Naive B cell (primary cell): ENCODE measurements at regions not wholly inside any gene's neighbourhood (a gene's known extent, or its start where the extent isn't known, plus 50 kb on each side); places are given as distances from the start of the nearest gene placed in this dataset.

Experiments
- ATAC-seq, 2 donors: fragments of 150-1000 bp; cut with Tn5 transposase; 2 replicates each; pipeline ENCODE4 v1.10.0; 2021; ENCODE audit warnings: low read depth in 2 of 2, mild to moderate bottlenecking in 2 of 2, moderate library complexity in 2 of 2
- DNase-seq: peaks from one replicate; pipeline ENCODE4 v3.0.0; 2022
- H3K27ac Mint-ChIP-seq, 6 donors: one replicate each; pipeline ENCODE4 v1.8.0; 2020 to 2022; ENCODE audit warnings: mild to moderate bottlenecking in 6 of 6, mixed read lengths in 6 of 6, moderate library complexity in 5 of 6, inconsistent platforms in 2 of 6
- H3K27me3 Mint-ChIP-seq, 3 donors: one replicate each; pipeline ENCODE4 v1.8.0; 2021 to 2022; ENCODE audit warnings: mixed read lengths in 3 of 3, mild to moderate bottlenecking in 1 of 3
- H3K36me3 Mint-ChIP-seq, 2 donors: one replicate each; pipeline ENCODE4 v1.8.0; 2020 to 2022; ENCODE audit warnings: mixed read lengths in 2 of 2, inconsistent platforms in 1 of 2, mild to moderate bottlenecking in 1 of 2
- H3K4me1 Mint-ChIP-seq, 3 donors: one replicate each; pipeline ENCODE4 v1.8.0; 2020 to 2022; ENCODE audit warnings: mixed read lengths in 3 of 3, inconsistent platforms in 1 of 3, mild to moderate bottlenecking in 1 of 3, moderate library complexity in 1 of 3
- H3K4me3 Mint-ChIP-seq, 8 donors: one replicate each; pipeline ENCODE4 v1.8.0; 2020 to 2022; ENCODE audit warnings: mild to moderate bottlenecking in 8 of 8, mixed read lengths in 8 of 8, moderate library complexity in 8 of 8, inconsistent platforms in 2 of 8
- H3K9me3 Mint-ChIP-seq, 7 donors: one replicate each; pipeline ENCODE4 v1.8.0; 2020 to 2022; ENCODE audit warnings: mixed read lengths in 7 of 7, mild to moderate bottlenecking in 5 of 7, inconsistent platforms in 2 of 7, moderate library complexity in 1 of 7

- H3K4me1 Mint-ChIP-seq, result no peaks in the 10 kb centered on the region
- no peaks in the 10 kb centered on the region for H3K27me3 Mint-ChIP-seq
- H3K36me3 Mint-ChIP-seq, result no peaks in the 10 kb centered on the region
- H3K4me3 Mint-ChIP-seq, result no peak overlapping the region
- H3K9me3 Mint-ChIP-seq, result peaks cover 0 to 13% (median 9%) of the 10 kb centered on the region in 7 donors
- no peak for ATAC-seq
- H3K27ac Mint-ChIP-seq, result no peak overlapping the region
- DNase-seq, result no peak
These were observed 789.8 kb downstream of the SLITRK6 start for GRCh38 chr13:85009447-85009846.

- Mint-ChIP-seq H3K27me3 (no peaks in the 10 kb centered on the region), H3K36me3 (no peaks in the 10 kb centered on the region), H3K4me3 (no peak overlapping the region), H3K9me3 (peaks cover 0 to 6% (median 0%) of the 10 kb centered on the region in 7 donors), H3K4me1 (no peaks in the 10 kb centered on the region), H3K27ac (no peak overlapping the region)
- no peak for DNase-seq
- ATAC-seq, result no peak
These were observed 800.0 kb downstream of the SLITRK6 start for GRCh38 chr13:84999252-84999651.

GRCh38 chr13:84998681-84999080 is 800.5 kb downstream of the SLITRK6 start:
- Mint-ChIP-seq H3K9me3 (peaks cover 0 to 6% (median 0%) of the 10 kb centered on the region in 7 donors), H3K4me3 (no peak overlapping the region), H3K27me3 (no peaks in the 10 kb centered on the region), H3K4me1 (no peaks in the 10 kb centered on the region), H3K36me3 (no peaks in the 10 kb centered on the region), H3K27ac (no peak overlapping the region)
- ATAC-seq (no peak), DNase-seq (no peak)

- no peak overlapping the region for H3K4me3 Mint-ChIP-seq
- H3K36me3 Mint-ChIP-seq, result no peaks in the 10 kb centered on the region
- H3K27me3 Mint-ChIP-seq, result no peaks in the 10 kb centered on the region
- ATAC-seq (no peak), DNase-seq (no peak)
- peaks cover 0 to 6% (median 0%) of the 10 kb centered on the region in 7 donors for H3K9me3 Mint-ChIP-seq
- H3K27ac Mint-ChIP-seq, result no peak overlapping the region
- no peaks in the 10 kb centered on the region for H3K4me1 Mint-ChIP-seq
These were observed 801.4 kb downstream of the SLITRK6 start for GRCh38 chr13:84997858-84998257.

- Mint-ChIP-seq H3K27ac (no peak overlapping the region), H3K36me3 (no peaks in the 10 kb centered on the region), H3K4me1 (no peaks in the 10 kb centered on the region), H3K27me3 (no peaks in the 10 kb centered on the region), H3K4me3 (no peak overlapping the region), H3K9me3 (peaks cover 0 to 4% (median 2%) of the 10 kb centered on the region in 7 donors)
- ATAC-seq (no peak), DNase-seq (no peak)
These were observed 804.6 kb downstream of the SLITRK6 start for GRCh38 chr13:84994582-84994981.

- Mint-ChIP-seq H3K4me3 (no peak overlapping the region), H3K27ac (no peak overlapping the region), H3K36me3 (no peaks in the 10 kb centered on the region), H3K27me3 (no peaks in the 10 kb centered on the region), H3K4me1 (peaks cover 0 to 11% (median 8%) of the 10 kb centered on the region in 3 donors), H3K9me3 (peaks cover 0 to 5% (median 0%) of the 10 kb centered on the region in 7 donors)
- DNase-seq (no peak), ATAC-seq (no peak)
These were observed 813.4 kb downstream of the SLITRK6 start for GRCh38 chr13:84985860-84986259.

- Mint-ChIP-seq H3K4me1 (peaks cover 0 to 23% (median 22%) of the 10 kb centered on the region in 3 donors), H3K9me3 (no peaks in the 10 kb centered on the region)
These were observed 815.9 kb downstream of the SLITRK6 start for GRCh38 chr13:84983321-84983720.

GRCh38 chr13:84980571-84980970 is 818.6 kb downstream of the SLITRK6 start:
- Mint-ChIP-seq H3K4me1 (peaks cover 0 to 22% (median 20%) of the 10 kb centered on the region in 3 donors), H3K27me3 (no peaks in the 10 kb centered on the region), H3K9me3 (no peaks in the 10 kb centered on the region), H3K27ac (peak overlapping the region in 2 of 6 donors; percentile 2 to 84), H3K4me3 (peak overlapping the region in 1 of 8 donors; percentile 48), H3K36me3 (no peaks in the 10 kb centered on the region)
- ATAC-seq (peak in 1 of 2 donors; percentile 84), DNase-seq (peak; percentile 27)

More at GRCh38 chr13:84983321-84983720, 815.9 kb downstream of the SLITRK6 start:
- ATAC-seq (no peak), DNase-seq (no peak)
- Mint-ChIP-seq H3K27me3 (no peaks in the 10 kb centered on the region), H3K4me3 (no peak overlapping the region), H3K27ac (peak overlapping the region in 1 of 6 donors; percentile 68), H3K36me3 (no peaks in the 10 kb centered on the region)

- H3K4me3 Mint-ChIP-seq, result no peak overlapping the region
- peaks cover 0 to 32% (median 26%) of the 10 kb centered on the region in 3 donors for H3K4me1 Mint-ChIP-seq
- no peak for DNase-seq
- no peak for ATAC-seq
- peak overlapping the region in 2 of 6 donors; percentile 26 to 59 for H3K27ac Mint-ChIP-seq
- no peaks in the 10 kb centered on the region for H3K36me3 Mint-ChIP-seq
- no peaks in the 10 kb centered on the region for H3K27me3 Mint-ChIP-seq
- no peaks in the 10 kb centered on the region for H3K9me3 Mint-ChIP-seq
These were observed 820.4 kb downstream of the SLITRK6 start for GRCh38 chr13:84978851-84979250.

GRCh38 chr13:84973661-84974060 is 825.6 kb downstream of the SLITRK6 start:
- no peaks in the 10 kb centered on the region for H3K36me3 Mint-ChIP-seq
- ATAC-seq (peak in 1 of 2 donors; percentile 21), DNase-seq (no peak)
- H3K27me3 Mint-ChIP-seq, result no peaks in the 10 kb centered on the region
- peaks cover 0 to 2% (median 0%) of the 10 kb centered on the region in 7 donors for H3K9me3 Mint-ChIP-seq
- peak overlapping the region in 4 of 8 donors; percentile 6 to 91 (median 64) for H3K4me3 Mint-ChIP-seq
- H3K4me1 Mint-ChIP-seq, result peaks cover 0 to 27% (median 10%) of the 10 kb centered on the region in 3 donors
- H3K27ac Mint-ChIP-seq, result peak overlapping the region in 2 of 6 donors; percentile 24 to 84

GRCh38 chr13:84972907-84973306 is 826.3 kb downstream of the SLITRK6 start:
- DNase-seq (no peak), ATAC-seq (peak in 1 of 2 donors; percentile 41)
- Mint-ChIP-seq H3K27me3 (no peaks in the 10 kb centered on the region), H3K36me3 (no peaks in the 10 kb centered on the region), H3K4me1 (peaks cover 0 to 27% (median 10%) of the 10 kb centered on the region in 3 donors), H3K27ac (peak overlapping the region in 1 of 6 donors; percentile 84), H3K4me3 (peak overlapping the region in 3 of 8 donors; percentile 41 to 91 (median 89)), H3K9me3 (peaks cover 0 to 2% (median 0%) of the 10 kb centered on the region in 7 donors)

- peak overlapping the region in 3 of 8 donors; percentile 57 to 84 (median 82) for H3K4me3 Mint-ChIP-seq
- peak in 1 of 2 donors; percentile 77 for ATAC-seq
These were observed 836.4 kb downstream of the SLITRK6 start for GRCh38 chr13:84962849-84963248.

GRCh38 chr13:84962141-84962750 is 837.0 kb downstream of the SLITRK6 start:
- Mint-ChIP-seq H3K4me3 (peak overlapping the region in 3 of 8 donors; percentile 57 to 84 (median 82)), H3K27ac (peak overlapping the region in 3 of 6 donors; percentile 63 to 84 (median 68)), H3K9me3 (no peaks in the 10 kb centered on the region), H3K36me3 (no peaks in the 10 kb centered on the region), H3K4me1 (peaks cover 0 to 17% (median 9%) of the 10 kb centered on the region in 3 donors), H3K27me3 (no peaks in the 10 kb centered on the region)
- DNase-seq (peak; percentile 38), ATAC-seq (peak in 1 of 2 donors; percentile 86)

More at GRCh38 chr13:84962849-84963248, 836.4 kb downstream of the SLITRK6 start:
- H3K4me1 Mint-ChIP-seq, result peaks cover 0 to 17% (median 9%) of the 10 kb centered on the region in 3 donors
- no peak for DNase-seq
- no peaks in the 10 kb centered on the region for H3K36me3 Mint-ChIP-seq
- peak overlapping the region in 3 of 6 donors; percentile 63 to 84 (median 68) for H3K27ac Mint-ChIP-seq
- no peaks in the 10 kb centered on the region for H3K9me3 Mint-ChIP-seq
- H3K27me3 Mint-ChIP-seq, result no peaks in the 10 kb centered on the region

- H3K27me3 Mint-ChIP-seq, result no peaks in the 10 kb centered on the region
- DNase-seq (no peak), ATAC-seq (no peak)
- H3K4me1 Mint-ChIP-seq, result peaks cover 0 to 17% (median 9%) of the 10 kb centered on the region in 3 donors
- H3K27ac Mint-ChIP-seq, result no peak overlapping the region
- H3K4me3 Mint-ChIP-seq, result no peak overlapping the region
- no peaks in the 10 kb centered on the region for H3K36me3 Mint-ChIP-seq
- H3K9me3 Mint-ChIP-seq, result no peaks in the 10 kb centered on the region
These were observed 838.2 kb downstream of the SLITRK6 start for GRCh38 chr13:84961023-84961422.
